ENCODE measurements at regions not wholly inside any gene's neighbourhood (a gene's known extent, or its start where the extent isn't known, plus 50 kb on each side); places are given as distances from the start of the nearest gene placed in this dataset.

DNA sequence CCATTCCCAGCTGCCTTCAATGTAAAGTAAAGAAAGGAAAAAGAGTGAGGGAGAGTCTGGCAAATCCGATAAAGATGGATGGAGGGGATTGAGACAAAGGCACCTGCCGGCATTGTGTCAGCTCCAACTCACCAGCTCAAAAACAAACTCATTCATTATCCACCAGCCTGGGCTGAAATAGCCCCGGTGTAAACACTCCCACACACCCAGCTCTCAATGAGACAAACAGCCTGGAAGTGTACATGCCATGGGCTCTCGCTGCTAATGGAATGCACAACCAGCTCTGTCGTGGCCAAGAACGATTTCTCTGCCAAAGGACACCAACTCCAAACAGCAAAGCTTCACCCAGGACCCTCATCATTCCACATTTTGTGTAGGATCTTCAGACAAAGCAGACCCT, 89.3 kb upstream of the OPCML start:
- TF ChIP-seq POLR2AphosphoS5 (IDR thresholded peaks at IDR 0.05; ENCODE audit: low read depth, low read length) (no peak), POLR2A (IDR thresholded peaks at IDR 0.05; ENCODE audit: low read depth, low read length) (no peak), TAF1 (IDR thresholded peaks at IDR 0.05; ENCODE audit: borderline replicate concordance, low read depth, low read length) (no peak)
